C4-2B (cell line): ENCODE measurements at regions not wholly inside any gene's neighbourhood (a gene's known extent, or its start where the extent isn't known, plus 50 kb on each side); places are given as distances from the start of the nearest gene placed in this dataset.

ENCODE experiments used
- H3K27ac ChIP-seq: fragments of 450-650 bp; 2 replicates; pipeline ENCODE4 v1.5.1; 2017
- ZFX ChIP-seq: fragments of 450-650 bp; IDR thresholded peaks from 2 replicates; pipeline ENCODE4 v1.6.1; 2017
- TF ChIP-seq, protein P1 (sequence below): fragments of 450-650 bp; conservative IDR thresholded peaks from 2 replicates; pipeline ENCODE4 v1.5.1; 2017; ENCODE audit warnings: mild to moderate bottlenecking

DNA sequence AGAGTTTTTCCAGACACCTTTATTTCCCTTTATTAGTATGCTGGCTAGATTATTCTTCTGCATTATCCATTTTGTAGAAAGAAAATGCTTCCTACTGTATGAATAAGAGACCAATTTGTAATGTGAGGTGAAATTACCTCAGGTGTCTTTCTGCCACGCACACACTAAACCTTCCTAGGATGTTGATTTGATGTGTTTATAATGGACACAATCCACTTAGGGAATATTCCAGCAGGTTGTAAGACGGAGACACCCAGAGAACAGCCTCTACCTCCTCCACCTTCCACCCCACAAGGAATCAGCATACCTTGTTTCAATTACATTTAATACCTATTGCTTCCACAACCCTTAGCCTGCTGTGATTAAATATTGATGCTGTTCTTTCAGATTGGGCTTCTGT is 379.1 kb upstream of the KIRREL3 start:
- no peak for TF ChIP-seq ZFX
- TF ChIP-seq, protein P1, sequence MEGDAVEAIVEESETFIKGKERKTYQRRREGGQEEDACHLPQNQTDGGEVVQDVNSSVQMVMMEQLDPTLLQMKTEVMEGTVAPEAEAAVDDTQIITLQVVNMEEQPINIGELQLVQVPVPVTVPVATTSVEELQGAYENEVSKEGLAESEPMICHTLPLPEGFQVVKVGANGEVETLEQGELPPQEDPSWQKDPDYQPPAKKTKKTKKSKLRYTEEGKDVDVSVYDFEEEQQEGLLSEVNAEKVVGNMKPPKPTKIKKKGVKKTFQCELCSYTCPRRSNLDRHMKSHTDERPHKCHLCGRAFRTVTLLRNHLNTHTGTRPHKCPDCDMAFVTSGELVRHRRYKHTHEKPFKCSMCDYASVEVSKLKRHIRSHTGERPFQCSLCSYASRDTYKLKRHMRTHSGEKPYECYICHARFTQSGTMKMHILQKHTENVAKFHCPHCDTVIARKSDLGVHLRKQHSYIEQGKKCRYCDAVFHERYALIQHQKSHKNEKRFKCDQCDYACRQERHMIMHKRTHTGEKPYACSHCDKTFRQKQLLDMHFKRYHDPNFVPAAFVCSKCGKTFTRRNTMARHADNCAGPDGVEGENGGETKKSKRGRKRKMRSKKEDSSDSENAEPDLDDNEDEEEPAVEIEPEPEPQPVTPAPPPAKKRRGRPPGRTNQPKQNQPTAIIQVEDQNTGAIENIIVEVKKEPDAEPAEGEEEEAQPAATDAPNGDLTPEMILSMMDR = no peak
- H3K27ac ChIP-seq = no peak overlapping the region

DNA sequence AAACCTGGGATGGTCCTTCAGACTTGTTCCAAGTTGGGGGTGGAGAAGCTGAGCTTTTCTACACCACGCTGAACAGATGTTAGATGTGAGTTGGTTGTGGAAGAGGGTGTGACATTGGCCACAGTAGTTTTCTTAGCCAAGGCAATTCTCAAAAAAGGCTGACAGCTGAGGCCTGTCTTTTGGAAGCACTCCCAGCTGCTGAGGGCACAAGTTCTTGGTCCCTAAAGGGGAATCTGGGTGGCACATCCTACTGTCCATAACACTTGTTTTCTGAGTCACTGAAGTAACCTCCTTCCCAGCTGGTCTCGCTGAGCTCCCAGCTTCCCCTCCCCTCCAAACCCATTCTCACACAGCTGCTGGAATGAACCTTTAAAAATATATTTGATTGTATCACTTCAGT is 375.7 kb upstream of the KIRREL3 start:
- TF ChIP-seq, protein P1 = no peak
- no peak for TF ChIP-seq ZFX
- no peak overlapping the region for H3K27ac ChIP-seq

DNA sequence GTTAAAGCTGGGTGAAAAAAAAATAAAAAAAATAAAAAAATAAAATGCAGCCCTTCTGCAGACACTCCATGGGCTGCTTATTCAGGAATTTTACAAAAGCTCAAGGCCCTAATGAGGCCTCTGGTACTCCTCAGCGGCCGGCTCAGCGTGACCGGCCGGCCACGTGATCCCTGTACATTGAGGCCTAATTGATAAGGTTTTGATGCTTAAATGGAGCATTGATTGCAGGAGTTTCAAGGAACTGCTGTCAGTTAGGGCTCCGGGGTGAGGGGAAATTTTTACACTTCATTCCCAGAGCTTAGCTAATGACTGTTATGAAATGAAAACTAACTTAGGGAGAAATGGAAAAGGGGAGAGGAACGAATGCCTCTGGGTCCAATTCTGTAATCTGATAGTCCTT is 368.8 kb upstream of the KIRREL3 start:
- no peak overlapping the region for H3K27ac ChIP-seq
- no peak for TF ChIP-seq ZFX
- TF ChIP-seq, protein P1 = no peak

DNA sequence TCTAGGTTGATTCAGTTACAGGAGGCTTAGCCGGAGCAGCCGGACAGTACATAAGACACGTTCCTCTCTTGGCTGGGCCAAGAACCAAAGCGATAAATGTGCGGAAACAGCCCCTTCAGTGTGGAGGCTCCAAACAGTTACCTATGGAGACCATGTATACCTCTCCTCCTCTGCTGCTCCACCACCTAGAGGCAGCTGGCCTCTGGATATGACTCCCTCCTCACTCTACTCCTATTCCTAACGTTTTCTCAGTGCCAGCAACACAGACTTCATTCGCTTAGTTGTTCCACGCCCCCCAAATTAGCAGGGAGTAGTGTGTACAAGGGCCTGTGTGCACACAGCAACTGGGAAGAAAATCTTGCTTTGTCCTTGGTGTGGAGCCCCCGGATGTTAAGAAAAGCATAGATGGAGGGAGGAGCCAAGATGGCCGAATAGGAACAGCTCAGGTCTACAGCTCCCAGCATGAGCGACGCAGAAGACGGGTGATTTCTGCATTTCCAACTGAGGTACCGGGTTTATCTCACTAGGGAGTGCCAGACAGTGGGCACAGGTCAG is 362.3 kb upstream of the KIRREL3 start:
- no peak overlapping the region for H3K27ac ChIP-seq
- TF ChIP-seq, protein P1 = no peak
- no peak for TF ChIP-seq ZFX

DNA sequence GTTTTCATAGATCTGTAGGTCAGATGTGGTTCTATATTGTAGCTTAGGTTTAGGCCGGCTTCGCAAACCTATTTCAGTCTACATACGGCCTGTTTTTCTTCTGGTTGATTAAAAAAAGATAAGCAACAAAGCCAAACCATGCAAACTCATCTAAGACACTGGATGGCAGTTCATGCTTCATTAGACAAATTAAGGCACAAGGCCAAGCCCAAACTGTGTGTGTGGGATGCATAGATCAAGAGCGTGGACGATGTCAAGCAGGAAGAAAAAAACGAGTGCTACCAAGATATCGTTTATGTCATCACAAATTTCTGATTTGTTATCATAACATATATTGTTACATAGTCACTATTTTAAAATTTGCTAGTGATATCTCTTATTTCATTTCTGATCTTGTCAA is 357.6 kb upstream of the KIRREL3 start:
- no peak overlapping the region for H3K27ac ChIP-seq
- no peak for TF ChIP-seq ZFX
- TF ChIP-seq, protein P1 = no peak

DNA sequence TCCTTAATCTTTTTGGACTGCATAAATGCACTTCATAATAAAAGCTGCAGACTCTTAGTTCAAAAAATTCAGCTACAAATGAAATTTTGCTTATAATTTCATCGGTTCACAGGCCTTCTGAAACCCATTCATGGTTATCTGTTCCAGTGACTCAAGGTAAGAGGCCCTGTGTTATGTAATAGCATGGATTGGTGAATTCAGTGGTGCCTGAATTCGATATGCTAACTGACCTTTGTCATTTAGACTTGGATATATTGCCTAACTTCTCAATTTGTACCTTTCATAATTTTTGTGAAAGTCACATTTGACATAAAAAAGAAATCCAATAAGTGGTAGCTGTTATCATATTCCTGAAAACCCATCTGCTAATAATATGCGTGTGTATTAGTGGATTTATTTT is 349.9 kb upstream of the KIRREL3 start:
- no peak overlapping the region for H3K27ac ChIP-seq
- TF ChIP-seq ZFX = no peak
- TF ChIP-seq, protein P1 = no peak

DNA sequence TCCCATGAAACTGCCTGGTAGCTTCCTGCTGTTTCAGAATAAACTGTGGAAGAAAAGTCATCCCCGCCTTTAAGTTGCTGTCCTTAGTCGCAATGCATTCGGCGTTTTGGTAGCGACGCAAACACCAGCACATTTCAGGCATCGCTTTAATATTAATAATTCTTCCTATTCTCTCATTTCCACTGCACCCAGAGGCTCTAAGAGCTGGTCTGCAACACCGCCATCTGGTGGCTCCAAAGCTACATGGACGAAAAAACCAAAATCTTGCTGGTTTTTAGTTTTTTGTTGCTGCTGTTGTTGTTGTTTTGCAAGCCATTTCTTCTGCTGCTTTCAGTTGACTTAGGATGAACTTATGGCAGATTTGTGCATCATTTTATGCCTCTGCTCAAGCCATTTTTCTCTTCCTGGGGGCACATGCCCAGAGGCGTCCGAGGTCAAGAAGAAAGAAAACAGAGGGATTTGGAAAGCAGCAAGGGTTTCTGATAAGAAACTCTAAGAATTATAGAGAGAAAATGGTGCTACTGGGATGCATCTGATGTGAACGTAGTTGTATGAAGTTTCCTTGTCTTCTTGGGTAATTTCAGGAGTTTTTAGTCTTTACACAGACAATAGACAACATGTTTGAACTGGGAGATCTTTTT is 345.4 kb upstream of the KIRREL3 start:
- no peak overlapping the region for H3K27ac ChIP-seq
- TF ChIP-seq ZFX = no peak
- TF ChIP-seq, protein P1 = peak; percentile 86
